GM12865 (cell line): ENCODE measurements at regions not wholly inside any gene's neighbourhood (a gene's known extent, or its start where the extent isn't known, plus 50 kb on each side); places are given as distances from the start of the nearest gene placed in this dataset.

Source experiments
- DNase-seq: peaks from one replicate; pipeline ENCODE4 v3.0.0; 2010; ENCODE audit warnings: low read depth
- H3K4me3 ChIP-seq: 2 replicates; pipeline ENCODE4 v1.5.1; 2011; ENCODE audit warnings: mild to moderate bottlenecking, low read depth, low read length, control low read depth
- TF ChIP-seq, protein P1 (sequence below): IDR thresholded peaks from 2 replicates; pipeline ENCODE4 v1.5.1; 2011; ENCODE audit warnings: low read length, control low read depth, low read depth, inconsistent platforms; ENCODE audit not compliant: insufficient read depth; ENCODE audit errors: missing control alignments

DNA sequence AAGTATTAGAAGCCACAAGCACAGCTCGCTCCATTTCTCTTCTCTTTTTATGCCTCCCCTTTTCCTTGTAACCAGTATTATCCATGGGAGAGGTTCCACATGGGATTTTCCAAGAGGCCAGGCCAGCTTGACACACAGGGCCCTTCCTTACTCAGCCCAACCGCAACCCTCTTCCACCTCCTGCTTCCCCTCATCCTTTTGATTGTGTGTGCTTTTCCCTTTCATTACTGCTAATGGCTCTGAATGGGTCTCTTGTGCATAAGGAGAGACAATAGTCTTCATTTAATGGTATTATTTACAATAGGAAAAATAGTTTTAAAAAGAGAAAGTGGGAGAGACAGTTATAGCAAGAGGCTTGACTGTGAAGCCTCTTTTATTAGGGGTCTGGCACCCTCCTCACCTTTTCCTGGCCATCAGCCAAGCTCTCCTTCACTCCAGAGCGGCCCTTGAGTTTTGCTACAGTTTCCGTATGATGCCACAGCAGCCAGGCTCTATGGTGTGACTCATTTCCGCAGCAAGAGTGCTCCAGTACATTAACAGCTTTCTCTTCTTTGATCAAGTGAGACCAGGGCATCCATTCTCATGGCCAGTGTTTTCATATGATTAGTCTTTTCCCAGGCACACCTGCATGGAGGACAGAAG lies 579.5 kb downstream of the TFAP2B start:
- DNase-seq, result peak; percentile 59
- TF ChIP-seq, protein P1, sequence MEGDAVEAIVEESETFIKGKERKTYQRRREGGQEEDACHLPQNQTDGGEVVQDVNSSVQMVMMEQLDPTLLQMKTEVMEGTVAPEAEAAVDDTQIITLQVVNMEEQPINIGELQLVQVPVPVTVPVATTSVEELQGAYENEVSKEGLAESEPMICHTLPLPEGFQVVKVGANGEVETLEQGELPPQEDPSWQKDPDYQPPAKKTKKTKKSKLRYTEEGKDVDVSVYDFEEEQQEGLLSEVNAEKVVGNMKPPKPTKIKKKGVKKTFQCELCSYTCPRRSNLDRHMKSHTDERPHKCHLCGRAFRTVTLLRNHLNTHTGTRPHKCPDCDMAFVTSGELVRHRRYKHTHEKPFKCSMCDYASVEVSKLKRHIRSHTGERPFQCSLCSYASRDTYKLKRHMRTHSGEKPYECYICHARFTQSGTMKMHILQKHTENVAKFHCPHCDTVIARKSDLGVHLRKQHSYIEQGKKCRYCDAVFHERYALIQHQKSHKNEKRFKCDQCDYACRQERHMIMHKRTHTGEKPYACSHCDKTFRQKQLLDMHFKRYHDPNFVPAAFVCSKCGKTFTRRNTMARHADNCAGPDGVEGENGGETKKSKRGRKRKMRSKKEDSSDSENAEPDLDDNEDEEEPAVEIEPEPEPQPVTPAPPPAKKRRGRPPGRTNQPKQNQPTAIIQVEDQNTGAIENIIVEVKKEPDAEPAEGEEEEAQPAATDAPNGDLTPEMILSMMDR, result no peak
- no peak overlapping the region for H3K4me3 ChIP-seq

DNA sequence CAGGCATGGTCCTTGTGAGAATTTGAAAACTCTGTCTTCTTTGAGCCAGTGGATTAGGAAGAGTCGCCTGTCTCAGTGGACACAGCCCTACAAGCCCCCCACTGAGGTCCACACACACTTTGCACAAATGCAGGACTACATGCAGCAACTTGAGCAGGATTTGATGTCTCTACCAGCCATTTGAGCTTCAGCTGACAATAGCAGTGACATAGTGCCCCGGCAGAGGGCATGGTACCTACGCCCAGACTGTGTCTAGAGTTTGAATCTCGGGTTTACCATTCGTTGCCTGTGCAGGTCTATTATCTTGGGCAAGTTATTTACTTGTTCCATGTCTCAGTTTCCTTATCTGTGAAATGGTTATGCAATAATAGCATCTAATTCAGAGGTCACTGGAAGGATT lies 580.1 kb downstream of the TFAP2B start:
- H3K4me3 ChIP-seq, result no peak overlapping the region
- peak; percentile 52 for DNase-seq
- TF ChIP-seq, protein P1, result peak; percentile 40

- no peak overlapping the region for H3K4me3 ChIP-seq
- TF ChIP-seq, protein P1, result no peak
- no peak for DNase-seq
Observed at GRCh38 chr6:51410453-51410852, 591.8 kb downstream of the TFAP2B start.

DNA sequence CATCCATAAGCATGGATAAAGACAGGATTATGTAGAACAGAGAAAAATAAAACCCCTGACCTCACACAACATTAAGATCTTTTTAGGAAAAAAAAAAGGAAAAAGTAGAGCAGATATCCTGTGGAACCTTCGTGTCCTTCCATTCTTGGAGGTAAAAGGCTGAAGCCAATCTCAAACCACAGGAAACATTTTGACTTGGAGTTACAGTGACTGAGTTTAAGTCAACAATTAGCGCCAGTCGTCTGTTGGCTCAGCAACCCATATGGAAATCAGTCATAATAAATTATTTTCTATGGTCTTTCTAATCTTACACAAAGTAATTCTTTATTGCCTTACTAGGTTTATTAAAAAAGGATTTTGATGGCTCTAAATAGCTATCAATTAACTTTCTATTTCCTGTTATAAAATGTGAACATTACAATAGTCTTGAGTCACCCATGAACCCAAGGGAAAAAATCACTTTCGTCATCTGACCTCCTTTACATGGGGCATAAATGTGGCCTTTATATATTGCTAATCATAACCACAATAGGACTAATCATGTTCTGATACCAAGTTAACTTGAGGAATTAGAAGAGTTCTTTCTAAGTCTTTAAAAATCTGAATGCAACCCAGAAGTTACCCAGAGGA lies 592.9 kb downstream of the TFAP2B start:
- DNase-seq, result no peak

DNA sequence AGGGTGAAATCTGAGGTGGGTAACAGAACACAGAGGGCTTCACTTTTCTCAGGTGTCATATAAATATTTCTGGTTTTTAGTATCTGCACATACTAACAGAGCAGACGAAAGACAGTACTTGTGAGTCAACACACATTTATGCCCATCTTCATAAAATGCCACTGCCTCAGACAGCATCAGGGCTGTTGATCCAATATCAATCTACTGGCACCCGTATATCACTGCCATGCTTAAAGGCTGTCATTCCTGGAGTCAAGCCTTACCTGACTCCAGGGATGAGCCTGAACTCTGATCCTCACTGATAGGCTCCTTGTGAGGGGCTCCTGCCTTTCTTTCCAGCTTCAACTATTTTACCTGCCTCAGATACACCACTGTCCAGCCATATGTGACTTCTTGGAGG lies 595.7 kb downstream of the TFAP2B start:
- no peak for DNase-seq
- TF ChIP-seq, protein P1, result no peak
- no peak overlapping the region for H3K4me3 ChIP-seq

More for the DNA sequence above, 592.9 kb downstream of the TFAP2B start:
- TF ChIP-seq, protein P1, result no peak
- no peak overlapping the region for H3K4me3 ChIP-seq

GRCh38 chr6:51415501-51415900 lies 596.8 kb downstream of the TFAP2B start:
- no peak for DNase-seq
- TF ChIP-seq, protein P1, result no peak
- no peak overlapping the region for H3K4me3 ChIP-seq
